H1 (cell line): ENCODE measurements at regions not wholly inside any gene's neighbourhood (a gene's known extent, or its start where the extent isn't known, plus 50 kb on each side); places are given as distances from the start of the nearest gene placed in this dataset.

Source experiments
- CTCF ChIA-PET: fragments of 300-600 bp; sonication (Branson Sonifier 250); formaldehyde crosslinking; loops from one replicate; lab custom pipeline; 2021; ENCODE audit not compliant: partially characterized antibody; lab: Charles Lee
- POLR2A ChIA-PET: fragments of 300-600 bp; sonication (Branson Sonifier 250); formaldehyde crosslinking; loops from one replicate; lab custom pipeline; 2021; ENCODE audit warnings: inconsistent platforms; ENCODE audit not compliant: partially characterized antibody; lab: Charles Lee
- DNase-seq, 2 experiments: peaks; one replicate each; pipeline versions ENCODE4 v3.0.0 to v3.0.0-alpha.2; 2010 to 2022; ENCODE audit warnings: low spot score in 2 of 2, low read depth in 1 of 2, mixed read lengths in 1 of 2
- FAIRE-seq: peaks from 2 replicates; lab custom pipeline; 2011; peaks lifted over from hg19 to GRCh38; lab: Jason Lieb, UNC
- H2AFZ ChIP-seq: 2 replicates; pipeline ENCODE4 v1.8.1; 2012; ENCODE audit warnings: low read length, inconsistent platforms
- H2AK5ac ChIP-seq: 2 replicates; pipeline ENCODE4 v1.6.1; 2013; ENCODE audit warnings: low read depth, low read length
- H2BK120ac ChIP-seq: replicated peaks from 2 replicates; pipeline ENCODE3; 2013; ENCODE audit warnings: low read depth, low read length, inconsistent platforms
- H2BK12ac ChIP-seq: 2 replicates; pipeline ENCODE4 v1.6.1; 2013; ENCODE audit warnings: low read depth, low read length
- H2BK15ac ChIP-seq: 2 replicates; pipeline ENCODE4 v1.6.1; 2013; ENCODE audit warnings: low read length
- H2BK20ac ChIP-seq: 2 replicates; pipeline ENCODE4 v1.6.1; 2013; ENCODE audit warnings: low read length
- H2BK5ac ChIP-seq: 2 replicates; pipeline ENCODE4 v1.6.1; 2013; ENCODE audit warnings: low read depth, low read length
- H3K14ac ChIP-seq: 2 replicates; pipeline ENCODE4 v1.6.1; 2013; ENCODE audit warnings: inconsistent platforms; ENCODE audit not compliant: insufficient read length
- H3K18ac ChIP-seq: 2 replicates; pipeline ENCODE4 v1.6.1; 2013; ENCODE audit warnings: low read length; ENCODE audit errors: extremely low read depth
- H3K23ac ChIP-seq: 2 replicates; pipeline ENCODE4 v1.6.1; 2013; ENCODE audit warnings: inconsistent platforms; ENCODE audit not compliant: insufficient read length
- H3K23me2 ChIP-seq: 2 replicates; pipeline ENCODE4 v1.6.1; 2013; ENCODE audit warnings: low read depth, low read length
- H3K27ac ChIP-seq: 2 replicates; pipeline ENCODE4 v1.6.1; 2011; ENCODE audit warnings: low read depth, low read length, inconsistent platforms
- H3K27me3 ChIP-seq, 4 experiments: replicated peaks in 1 of 4; 1 replicate in 1 of 4; 2 replicates in 3 of 4; pipeline versions ENCODE4 v1.6.1 to v1.8.1; 2011 to 2013; ENCODE audit warnings: low read length in 3 of 4, mild to moderate bottlenecking in 3 of 4, inconsistent platforms in 2 of 4, mixed read lengths in 2 of 4, moderate library complexity in 1 of 4; ENCODE audit not compliant: control insufficient read depth in 3 of 4, insufficient read depth in 3 of 4; ENCODE audit errors: extremely low read depth in 1 of 4
- H3K36me3 ChIP-seq, 4 experiments: 2 replicates each; pipeline versions ENCODE4 v1.6.1 to v1.8.1; 2011 to 2013; ENCODE audit warnings: mild to moderate bottlenecking in 4 of 4, low read length in 3 of 4, moderate library complexity in 2 of 4, control low read depth in 1 of 4, inconsistent platforms in 1 of 4; ENCODE audit not compliant: insufficient read depth in 4 of 4, control insufficient read depth in 2 of 4
- H3K4ac ChIP-seq: replicated peaks from 2 replicates; pipeline ENCODE3; 2013; ENCODE audit warnings: low read length, low read depth, mixed read lengths, inconsistent platforms; ENCODE audit not compliant: insufficient read length
- H3K4me1 ChIP-seq, 4 experiments: replicated peaks in 1 of 4; 1 replicate in 1 of 4; 2 replicates in 3 of 4; pipeline versions ENCODE4 v1.6.1 to v1.8.1; 2011 to 2013; ENCODE audit warnings: low read length in 3 of 4, inconsistent platforms in 2 of 4, mixed read lengths in 1 of 4; ENCODE audit not compliant: insufficient read depth in 4 of 4, control insufficient read depth in 3 of 4
- H3K4me2 ChIP-seq, 2 experiments: 2 replicates each; pipeline versions ENCODE4 v1.6.1 to v1.8.1; 2011 to 2013; ENCODE audit warnings: low read depth in 2 of 2, low read length in 2 of 2, control low read depth in 1 of 2, inconsistent platforms in 1 of 2, mild to moderate bottlenecking in 1 of 2; ENCODE audit not compliant: insufficient read depth in 1 of 2
- H3K4me3 ChIP-seq, 4 experiments: fragments of 200-600, 300-600 bp in 1 of 4; sonication (generic), shearing (Covaris generic), sonication (Bioruptor Twin) in 1 of 4; 2 replicates each; pipeline versions ENCODE4 v1.5.1 to v1.8.1; 2011 to 2016; ENCODE audit warnings: low read length in 4 of 4, low read depth in 3 of 4, control low read depth in 2 of 4, inconsistent platforms in 2 of 4, mild to moderate bottlenecking in 2 of 4, mixed read lengths in 1 of 4, moderate library complexity in 1 of 4; ENCODE audit not compliant: insufficient read depth in 2 of 4; ENCODE audit errors: extremely low read depth in 1 of 4
- H3K56ac ChIP-seq: replicated peaks from 2 replicates; pipeline ENCODE3; 2013; ENCODE audit warnings: low read depth, mild to moderate bottlenecking, mixed read lengths, low read length, inconsistent platforms; ENCODE audit not compliant: insufficient read length
- H3K79me1 ChIP-seq: 2 replicates; pipeline ENCODE4 v1.6.1; 2013; ENCODE audit warnings: low read depth, low read length, control low read depth
- H3K79me2 ChIP-seq, 2 experiments: 2 replicates each; pipeline versions ENCODE4 v1.6.1 to v1.8.1; 2012 to 2013; ENCODE audit warnings: low read length in 2 of 2, mild to moderate bottlenecking in 2 of 2, inconsistent platforms in 1 of 2; ENCODE audit not compliant: insufficient read depth in 2 of 2, control insufficient read depth in 1 of 2
- H3K9ac ChIP-seq, 4 experiments: replicated peaks in 1 of 4; 1 replicate in 1 of 4; 2 replicates in 3 of 4; pipeline versions ENCODE4 v1.6.1 to v1.8.1; 2011 to 2013; ENCODE audit warnings: low read depth in 3 of 4, low read length in 3 of 4, control low read depth in 2 of 4, mild to moderate bottlenecking in 2 of 4, moderate library complexity in 2 of 4, inconsistent platforms in 1 of 4; ENCODE audit errors: extremely low read depth in 1 of 4
- H3K9me3 ChIP-seq, 2 experiments: 2 replicates each; pipeline versions ENCODE4 v1.6.1 to v1.8.1; 2012 to 2013; ENCODE audit warnings: mild to moderate bottlenecking in 2 of 2, moderate library complexity in 2 of 2, control low read depth in 1 of 2, inconsistent platforms in 1 of 2, low read depth in 1 of 2, low read length in 1 of 2, mixed read lengths in 1 of 2; ENCODE audit not compliant: insufficient read depth in 2 of 2
- H4K20me1 ChIP-seq, 2 experiments: replicated peaks in 1 of 2; 2 replicates each; pipeline versions ENCODE3 to v1.8.1; 2011 to 2013; ENCODE audit warnings: inconsistent platforms in 2 of 2, low read length in 2 of 2, mild to moderate bottlenecking in 1 of 2; ENCODE audit not compliant: insufficient read depth in 2 of 2, control insufficient read depth in 1 of 2
- H4K5ac ChIP-seq: 2 replicates; pipeline ENCODE4 v1.6.1; 2013; ENCODE audit warnings: low read length, low read depth, mixed read lengths, inconsistent platforms; ENCODE audit not compliant: insufficient read length
- H4K8ac ChIP-seq: 2 replicates; pipeline ENCODE4 v1.8.0; 2013; ENCODE audit warnings: mild to moderate bottlenecking, moderate library complexity, low read length, inconsistent platforms; ENCODE audit not compliant: insufficient read depth; ENCODE audit errors: extremely low read depth
- H4K91ac ChIP-seq: replicated peaks from 2 replicates; pipeline ENCODE3; 2013; ENCODE audit warnings: low read length, mixed read lengths, inconsistent platforms; ENCODE audit not compliant: insufficient read length
- EGR1 ChIP-seq: IDR thresholded peaks from 2 replicates; pipeline ENCODE4 v1.6.1; 2011; ENCODE audit warnings: low read depth, low read length, borderline replicate concordance
- MAFK ChIP-seq: IDR thresholded peaks from 2 replicates; pipeline ENCODE4 v1.6.1; 2012; ENCODE audit warnings: low read depth, mild to moderate bottlenecking, improper control_type of control experiment, low read length
- PHF8 ChIP-seq: fragments of 200-600 bp; sonication (generic); conservative IDR thresholded peaks from 2 replicates; pipeline ENCODE4 v1.7.1; 2012; ENCODE audit warnings: low read depth, mild to moderate bottlenecking, inconsistent platforms, low read length, moderate library complexity
- SP4 ChIP-seq: IDR thresholded peaks from 2 replicates; pipeline ENCODE4 v1.6.1; 2012; ENCODE audit warnings: low read length, inconsistent platforms
- WGBS, 2 experiments: shearing (Covaris generic) in 1 of 2; methylation state at CpG; one replicate each; pipeline versions ENCODE4 v1.1.6 to v1.1.7; 2013 to 2015; ENCODE audit warnings: low lambda C conversion rate in 2 of 2, mixed read lengths in 2 of 2, inconsistent platforms in 1 of 2, low coverage in 1 of 2, missing lambda C conversion rate in 1 of 2; ENCODE audit not compliant: insufficient replicate concordance in 2 of 2, insufficient coverage in 1 of 2, insufficient read length in 1 of 2; ENCODE audit errors: extremely low coverage in 1 of 2, missing lambda C conversion rate in 1 of 2; 5-methylcytosine and 5-hydroxymethylcytosine counted together
- TF ChIP-seq, protein P1 (sequence below): IDR thresholded peaks from 2 replicates; pipeline ENCODE4 v1.6.1; 2012; ENCODE audit warnings: low read length, inconsistent platforms
- TF ChIP-seq, protein P2 (sequence below): IDR thresholded peaks from 2 replicates; pipeline ENCODE4 v1.6.1; 2012; ENCODE audit warnings: inconsistent platforms

DNA sequence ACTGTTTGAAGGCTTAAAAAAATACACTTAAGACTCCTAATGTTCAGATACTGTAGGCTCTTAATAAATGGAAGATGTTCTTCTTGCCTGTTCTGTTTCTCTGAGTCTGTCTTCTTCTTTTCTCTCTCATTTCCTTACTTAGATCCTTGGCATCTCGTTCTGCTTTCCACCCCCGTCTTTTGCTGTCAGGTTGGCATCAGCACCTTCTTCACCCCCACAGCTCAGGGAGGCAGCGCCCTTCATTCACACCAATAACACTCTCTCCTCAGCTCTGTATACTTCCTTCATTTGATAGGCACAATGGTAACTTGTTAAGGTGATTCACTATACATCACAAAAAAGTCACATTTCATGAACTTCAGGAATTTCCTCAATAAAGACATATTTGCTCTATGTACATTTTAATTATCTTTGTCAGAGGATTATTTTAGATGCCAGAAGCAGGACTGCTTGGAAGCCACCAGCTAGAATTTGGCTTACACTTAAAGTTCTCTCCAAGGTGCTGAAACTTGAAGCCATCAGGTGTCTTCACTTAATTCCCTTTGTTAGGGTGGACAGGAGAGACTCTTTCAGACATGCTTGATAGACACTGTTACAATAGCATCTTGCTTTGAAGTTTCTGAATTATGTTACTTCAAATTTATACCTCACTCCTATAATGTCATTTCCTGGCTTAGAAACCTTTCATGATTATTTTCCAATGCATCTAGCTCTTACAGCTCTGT is 670.1 kb upstream of the C16orf82 start:
- Histone ChIP-seq H3K79me1 (no peaks in the 10 kb centered on the region), H3K23me2 (peaks cover 2% of the 10 kb centered on the region; the same call in 1 of the 2 replicates), H3K36me3 (no peaks in the 10 kb centered on the region), H2AFZ (no peak overlapping the region), H2BK20ac (no peak overlapping the region), H2BK5ac (no peak overlapping the region), H3K27me3 (no peaks in the 10 kb centered on the region), H4K20me1 (no peaks in the 10 kb centered on the region), H4K8ac (no peak overlapping the region), H3K9ac (no peak overlapping the region), H3K79me2 (no peaks in the 10 kb centered on the region), H3K18ac (no peak overlapping the region), H3K9me3 (no peaks in the 10 kb centered on the region), H3K14ac (no peak overlapping the region), H2BK120ac (no peak overlapping the region), H3K4me1 (no peaks in the 10 kb centered on the region), H3K23ac (no peak overlapping the region), H4K91ac (no peak overlapping the region), H2AK5ac (no peak overlapping the region), H4K5ac (no peak overlapping the region), H3K27ac (no peak overlapping the region), H2BK15ac (no peak overlapping the region), H3K4me3 (no peak overlapping the region), H2BK12ac (no peak overlapping the region), H3K4ac (no peak overlapping the region), H3K4me2 (no peak overlapping the region), H3K56ac (no peak overlapping the region)
- FAIRE-seq (peak; percentile 85), DNase-seq (no peak)
- 74% methylated on average over 3 of the region's 3 CpGs; no CpG with 5 or more reads in 1 of the 2 experiments for WGBS, 2 experiments
- POLR2A ChIA-PET: no interaction called here
- no peak for TF ChIP-seq MAFK
- TF ChIP-seq PHF8: no peak
- no peak for TF ChIP-seq EGR1
- TF ChIP-seq, protein P1, sequence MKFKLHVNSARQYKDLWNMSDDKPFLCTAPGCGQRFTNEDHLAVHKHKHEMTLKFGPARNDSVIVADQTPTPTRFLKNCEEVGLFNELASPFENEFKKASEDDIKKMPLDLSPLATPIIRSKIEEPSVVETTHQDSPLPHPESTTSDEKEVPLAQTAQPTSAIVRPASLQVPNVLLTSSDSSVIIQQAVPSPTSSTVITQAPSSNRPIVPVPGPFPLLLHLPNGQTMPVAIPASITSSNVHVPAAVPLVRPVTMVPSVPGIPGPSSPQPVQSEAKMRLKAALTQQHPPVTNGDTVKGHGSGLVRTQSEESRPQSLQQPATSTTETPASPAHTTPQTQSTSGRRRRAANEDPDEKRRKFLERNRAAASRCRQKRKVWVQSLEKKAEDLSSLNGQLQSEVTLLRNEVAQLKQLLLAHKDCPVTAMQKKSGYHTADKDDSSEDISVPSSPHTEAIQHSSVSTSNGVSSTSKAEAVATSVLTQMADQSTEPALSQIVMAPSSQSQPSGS: no peak
- no peak for TF ChIP-seq SP4
- TF ChIP-seq, protein P2, sequence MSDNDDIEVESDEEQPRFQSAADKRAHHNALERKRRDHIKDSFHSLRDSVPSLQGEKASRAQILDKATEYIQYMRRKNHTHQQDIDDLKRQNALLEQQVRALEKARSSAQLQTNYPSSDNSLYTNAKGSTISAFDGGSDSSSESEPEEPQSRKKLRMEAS: no peak
- CTCF ChIA-PET: no interaction called here
